ENCODE measurements at regions not wholly inside any gene's neighbourhood (a gene's known extent, or its start where the extent isn't known, plus 50 kb on each side); places are given as distances from the start of the nearest gene placed in this dataset.
A peak's percentile ranks its signal among the peaks of the same experiment; 100 is the strongest.
"Not testable (repeated sequence)": the region's sequence is repeated elsewhere in the genome, so short reads cannot be mapped to it uniquely, and the experiment has no call there.

- TF ChIP-seq CTCF (IDR thresholded peaks at IDR 0.05; ENCODE audit: unreplicated experiment) = no peak
- ChIA-PET POLR2A (no interaction called here), CTCF (interaction anchor here (0.6 kb wide), 1 partner anchor 204 kb away, joined by 3 read pairs; no protein-coding TSS in a partner anchor)
- peaks cover 5% of the 10 kb centered on the region for H3K4me1 Mint-ChIP-seq (ENCODE audit: insufficient read depth, unreplicated experiment)
- H3K36me3 Mint-ChIP-seq (ENCODE audit: insufficient read depth, unreplicated experiment) = no peaks in the 10 kb centered on the region
- H3K9me3 Mint-ChIP-seq (ENCODE audit: unreplicated experiment) = peaks cover 8% of the 10 kb centered on the region
- intact Hi-C loops (cut with micrococcal nuclease) = no loop called here
- H3K27me3 Mint-ChIP-seq (ENCODE audit: insufficient read depth, unreplicated experiment) = no peaks in the 10 kb centered on the region
- no TSS peak for BruUV-seq (replicated peaks)
- H3K27ac Mint-ChIP-seq (ENCODE audit: low read depth, unreplicated experiment) = peak overlapping the region; percentile 61
- no peak overlapping the region for H3K4me3 Mint-ChIP-seq (ENCODE audit: unreplicated experiment)
- DNase-seq (ENCODE audit: unreplicated experiment) = peak; percentile 65
These were observed 2252.9 kb upstream of the AGA start for GRCh38 chr4:179695175-179695574.

- no peak for DNase-seq (ENCODE audit: unreplicated experiment)
- Mint-ChIP-seq H3K36me3 (ENCODE audit: insufficient read depth, unreplicated experiment) (no peaks in the 10 kb centered on the region), H3K27me3 (ENCODE audit: insufficient read depth, unreplicated experiment) (no peaks in the 10 kb centered on the region), H3K9me3 (ENCODE audit: unreplicated experiment) (peaks cover 8% of the 10 kb centered on the region), H3K4me3 (ENCODE audit: unreplicated experiment) (no peak overlapping the region), H3K27ac (ENCODE audit: low read depth, unreplicated experiment) (no peak overlapping the region), H3K4me1 (ENCODE audit: insufficient read depth, unreplicated experiment) (peaks cover 5% of the 10 kb centered on the region)
- CTCF ChIA-PET = no interaction called here
- intact Hi-C loops (cut with micrococcal nuclease) = no loop called here
- POLR2A ChIA-PET = no interaction called here
- no peak for TF ChIP-seq CTCF (IDR thresholded peaks at IDR 0.05; ENCODE audit: unreplicated experiment)
- no TSS peak for BruUV-seq (replicated peaks)
These were observed 2256.1 kb upstream of the AGA start for GRCh38 chr4:179698321-179698720.

- Mint-ChIP-seq H3K27me3 (ENCODE audit: insufficient read depth, unreplicated experiment) (no peaks in the 10 kb centered on the region), H3K4me1 (ENCODE audit: insufficient read depth, unreplicated experiment) (no peaks in the 10 kb centered on the region), H3K9me3 (ENCODE audit: unreplicated experiment) (no peaks in the 10 kb centered on the region), H3K36me3 (ENCODE audit: insufficient read depth, unreplicated experiment) (no peaks in the 10 kb centered on the region), H3K27ac (ENCODE audit: low read depth, unreplicated experiment) (no peak overlapping the region), H3K4me3 (ENCODE audit: unreplicated experiment) (no peak overlapping the region)
- BruUV-seq (replicated peaks) = no TSS peak
- ChIA-PET POLR2A (no interaction called here), CTCF (interaction anchor here (0.6 kb wide), 1 partner anchor 1151 kb away, joined by 5 read pairs; no protein-coding TSS in a partner anchor)
- DNase-seq (ENCODE audit: unreplicated experiment) = no peak
- no peak for TF ChIP-seq CTCF (IDR thresholded peaks at IDR 0.05; ENCODE audit: unreplicated experiment)
- intact Hi-C loops (cut with micrococcal nuclease) = no loop called here
These were observed 2267.9 kb upstream of the AGA start for GRCh38 chr4:179709961-179710624.

- Mint-ChIP-seq H3K4me3 (ENCODE audit: unreplicated experiment) (no peak overlapping the region), H3K36me3 (ENCODE audit: insufficient read depth, unreplicated experiment) (no peaks in the 10 kb centered on the region), H3K9me3 (ENCODE audit: unreplicated experiment) (peaks cover 7% of the 10 kb centered on the region), H3K4me1 (ENCODE audit: insufficient read depth, unreplicated experiment) (no peaks in the 10 kb centered on the region), H3K27ac (ENCODE audit: low read depth, unreplicated experiment) (no peak overlapping the region), H3K27me3 (ENCODE audit: insufficient read depth, unreplicated experiment) (no peaks in the 10 kb centered on the region)
- no TSS peak for BruUV-seq (replicated peaks)
- ChIA-PET POLR2A (no interaction called here), CTCF (no interaction called here)
- DNase-seq (ENCODE audit: unreplicated experiment) = no peak
- intact Hi-C loops (cut with micrococcal nuclease) = no loop called here
- TF ChIP-seq CTCF (IDR thresholded peaks at IDR 0.05; ENCODE audit: unreplicated experiment) = no peak
These were observed 2277.7 kb upstream of the AGA start for GRCh38 chr4:179719766-179720450.

- H3K9me3 Mint-ChIP-seq (ENCODE audit: unreplicated experiment); intact Hi-C loops (cut with micrococcal nuclease); CTCF ChIA-PET; POLR2A ChIA-PET; H3K27me3 Mint-ChIP-seq (ENCODE audit: insufficient read depth, unreplicated experiment); H3K4me3 Mint-ChIP-seq (ENCODE audit: unreplicated experiment); H3K36me3 Mint-ChIP-seq (ENCODE audit: insufficient read depth, unreplicated experiment); H3K27ac Mint-ChIP-seq (ENCODE audit: low read depth, unreplicated experiment); BruUV-seq (replicated peaks); H3K4me1 Mint-ChIP-seq (ENCODE audit: insufficient read depth, unreplicated experiment); DNase-seq (ENCODE audit: unreplicated experiment): not testable (repeated sequence)
These were observed 2284.3 kb upstream of the AGA start for GRCh38 chr4:179726491-179726890.
